ENCODE measurements at regions not wholly inside any gene's neighbourhood (a gene's known extent, or its start where the extent isn't known, plus 50 kb on each side); places are given as distances from the start of the nearest gene placed in this dataset.

DNA sequence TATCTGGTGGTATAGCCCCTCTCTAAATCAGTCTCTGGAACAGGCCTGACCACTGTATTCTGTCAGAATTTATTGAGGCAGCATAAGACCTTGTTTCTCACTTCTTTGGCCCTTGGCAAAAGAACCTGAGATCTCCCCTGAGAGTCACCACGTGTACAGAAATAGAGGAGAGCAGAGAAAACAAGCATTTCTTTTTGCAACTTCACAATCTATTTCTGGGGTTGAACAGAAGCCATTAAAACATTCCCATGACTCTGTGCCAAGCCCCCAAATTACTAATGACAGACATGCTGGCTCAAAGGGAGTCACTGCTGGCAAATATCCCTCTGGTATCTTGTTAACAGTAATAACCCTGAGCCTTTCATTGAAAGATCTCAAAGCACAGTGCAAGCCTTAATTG lies 395.3 kb downstream of the MAFB start:
- DNase-seq (ENCODE audit: low read depth): no peak
- no peak overlapping the region for H3K4me3 ChIP-seq (ENCODE audit: control insufficient read depth, low read depth, low read length)
- TF ChIP-seq, protein P1, sequence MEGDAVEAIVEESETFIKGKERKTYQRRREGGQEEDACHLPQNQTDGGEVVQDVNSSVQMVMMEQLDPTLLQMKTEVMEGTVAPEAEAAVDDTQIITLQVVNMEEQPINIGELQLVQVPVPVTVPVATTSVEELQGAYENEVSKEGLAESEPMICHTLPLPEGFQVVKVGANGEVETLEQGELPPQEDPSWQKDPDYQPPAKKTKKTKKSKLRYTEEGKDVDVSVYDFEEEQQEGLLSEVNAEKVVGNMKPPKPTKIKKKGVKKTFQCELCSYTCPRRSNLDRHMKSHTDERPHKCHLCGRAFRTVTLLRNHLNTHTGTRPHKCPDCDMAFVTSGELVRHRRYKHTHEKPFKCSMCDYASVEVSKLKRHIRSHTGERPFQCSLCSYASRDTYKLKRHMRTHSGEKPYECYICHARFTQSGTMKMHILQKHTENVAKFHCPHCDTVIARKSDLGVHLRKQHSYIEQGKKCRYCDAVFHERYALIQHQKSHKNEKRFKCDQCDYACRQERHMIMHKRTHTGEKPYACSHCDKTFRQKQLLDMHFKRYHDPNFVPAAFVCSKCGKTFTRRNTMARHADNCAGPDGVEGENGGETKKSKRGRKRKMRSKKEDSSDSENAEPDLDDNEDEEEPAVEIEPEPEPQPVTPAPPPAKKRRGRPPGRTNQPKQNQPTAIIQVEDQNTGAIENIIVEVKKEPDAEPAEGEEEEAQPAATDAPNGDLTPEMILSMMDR (IDR thresholded peaks at IDR 0.05; ENCODE audit: control insufficient read depth, insufficient read depth, low read depth, low read length, missing control alignments): no peak

DNA sequence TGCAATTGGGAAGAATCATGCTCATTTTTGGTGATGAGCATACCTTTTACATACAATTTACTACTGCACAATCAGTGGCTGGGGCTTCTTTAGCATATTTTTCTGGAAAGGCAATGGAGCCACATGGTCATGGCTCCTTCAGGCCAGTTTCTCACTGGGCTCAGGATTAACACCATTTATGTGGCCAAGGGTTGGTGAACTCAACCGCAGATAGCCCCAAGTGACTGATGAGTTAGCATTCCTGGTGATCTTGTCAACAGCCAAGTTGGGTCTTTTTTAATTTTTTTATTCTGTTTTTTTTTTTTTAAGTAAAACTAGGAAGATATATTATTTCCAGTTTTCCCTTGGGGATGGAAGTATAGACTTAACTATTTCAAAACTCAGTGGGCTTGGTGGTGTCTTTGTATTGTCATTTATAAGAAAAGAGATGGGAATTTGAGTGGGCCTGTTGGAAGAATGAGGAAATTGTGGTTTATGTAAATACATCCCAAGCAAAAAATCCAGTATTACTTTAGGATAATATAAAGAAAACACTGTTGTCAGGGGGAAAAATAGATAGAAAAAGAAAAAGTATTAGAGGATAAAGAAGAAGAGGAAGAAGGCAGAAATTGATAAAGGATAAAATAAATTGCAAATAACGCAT lies 397.4 kb downstream of the MAFB start:
- TF ChIP-seq, protein P1 (IDR thresholded peaks at IDR 0.05; ENCODE audit: control insufficient read depth, insufficient read depth, low read depth, low read length, missing control alignments): no peak
- DNase-seq (ENCODE audit: low read depth): no peak
- H3K4me3 ChIP-seq (ENCODE audit: control insufficient read depth, low read depth, low read length): no peak overlapping the region

GRCh38 chr20:40287683-40288082 lies 401.4 kb downstream of the MAFB start:
- H3K4me3 ChIP-seq (ENCODE audit: control insufficient read depth, low read depth, low read length): no peak overlapping the region
- TF ChIP-seq, protein P1 (IDR thresholded peaks at IDR 0.05; ENCODE audit: control insufficient read depth, insufficient read depth, low read depth, low read length, missing control alignments): no peak
- no peak for DNase-seq (ENCODE audit: low read depth)

DNA sequence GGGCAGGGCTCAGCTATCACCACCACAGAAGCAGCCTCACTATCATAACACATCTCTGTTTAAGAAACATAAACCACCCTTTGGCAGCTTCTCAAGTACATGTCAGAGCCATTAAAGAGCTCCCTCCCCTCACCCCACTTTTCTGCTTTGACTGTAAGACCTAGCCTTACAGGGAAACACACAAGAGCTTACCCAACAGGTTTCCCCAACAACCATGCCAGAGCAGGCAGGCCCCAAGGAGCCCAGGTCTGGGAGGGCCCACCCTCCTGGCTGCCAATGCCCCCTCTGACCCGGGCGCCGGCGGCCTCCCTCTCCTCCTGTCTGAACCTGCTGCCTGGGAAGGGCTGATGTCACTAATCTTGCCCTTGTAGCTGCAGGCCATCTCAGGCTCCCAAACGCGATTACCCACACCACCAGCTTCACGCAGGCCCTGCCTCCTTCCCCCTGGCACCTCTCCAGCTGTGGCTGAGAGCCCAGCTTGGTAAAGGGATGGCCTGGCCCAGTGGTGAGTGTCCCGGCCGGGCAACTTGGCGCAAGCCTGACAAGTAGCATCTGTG lies 402.0 kb downstream of the MAFB start:
- TF ChIP-seq, protein P1 (IDR thresholded peaks at IDR 0.05; ENCODE audit: control insufficient read depth, insufficient read depth, low read depth, low read length, missing control alignments): no peak
- no peak overlapping the region for H3K4me3 ChIP-seq (ENCODE audit: control insufficient read depth, low read depth, low read length)
- DNase-seq (ENCODE audit: low read depth): no peak

GRCh38 chr20:40284611-40285010 lies 404.4 kb downstream of the MAFB start:
- TF ChIP-seq, protein P1 (IDR thresholded peaks at IDR 0.05; ENCODE audit: control insufficient read depth, insufficient read depth, low read depth, low read length, missing control alignments): no peak
- DNase-seq (ENCODE audit: low read depth): no peak
- H3K4me3 ChIP-seq (ENCODE audit: control insufficient read depth, low read depth, low read length): no peak overlapping the region

DNA sequence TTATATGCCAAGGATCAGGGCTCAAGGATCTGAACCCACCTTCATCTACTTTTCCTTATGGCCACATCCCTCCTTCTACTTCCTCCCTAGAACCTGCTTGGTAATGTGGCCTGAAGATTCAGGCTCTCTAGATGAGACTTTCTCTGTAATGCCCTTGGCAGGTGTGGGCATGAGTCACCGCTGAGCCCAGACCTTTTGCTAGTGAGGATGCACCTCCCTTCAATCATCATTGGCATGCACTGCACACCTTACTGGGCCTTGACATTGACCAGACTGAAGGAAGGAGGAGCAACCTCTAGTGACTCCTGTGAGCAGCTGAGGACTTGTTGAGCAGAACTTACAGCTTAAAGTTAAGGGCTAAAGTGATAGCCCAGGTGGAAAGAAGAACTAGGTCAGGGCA lies 405.3 kb downstream of the MAFB start:
- H3K4me3 ChIP-seq (ENCODE audit: control insufficient read depth, low read depth, low read length): no peak overlapping the region
- DNase-seq (ENCODE audit: low read depth): no peak
- TF ChIP-seq, protein P1 (IDR thresholded peaks at IDR 0.05; ENCODE audit: control insufficient read depth, insufficient read depth, low read depth, low read length, missing control alignments): no peak
